HL-60/S4 treated with retinoic acid at 250 ng/mL for 4 days and 3 days (cell line): ENCODE measurements at regions not wholly inside any gene's neighbourhood (a gene's known extent, or its start where the extent isn't known, plus 50 kb on each side); places are given as distances from the start of the nearest gene placed in this dataset.

Source experiments
- in situ Hi-C: fragments of 300-500 bp; cut with MboI; formaldehyde crosslinking; loops from 2 replicates; pipeline ENCODE4 v1.7.0; 2022; ENCODE audit warnings: low sequenced_read_pairs

DNA sequence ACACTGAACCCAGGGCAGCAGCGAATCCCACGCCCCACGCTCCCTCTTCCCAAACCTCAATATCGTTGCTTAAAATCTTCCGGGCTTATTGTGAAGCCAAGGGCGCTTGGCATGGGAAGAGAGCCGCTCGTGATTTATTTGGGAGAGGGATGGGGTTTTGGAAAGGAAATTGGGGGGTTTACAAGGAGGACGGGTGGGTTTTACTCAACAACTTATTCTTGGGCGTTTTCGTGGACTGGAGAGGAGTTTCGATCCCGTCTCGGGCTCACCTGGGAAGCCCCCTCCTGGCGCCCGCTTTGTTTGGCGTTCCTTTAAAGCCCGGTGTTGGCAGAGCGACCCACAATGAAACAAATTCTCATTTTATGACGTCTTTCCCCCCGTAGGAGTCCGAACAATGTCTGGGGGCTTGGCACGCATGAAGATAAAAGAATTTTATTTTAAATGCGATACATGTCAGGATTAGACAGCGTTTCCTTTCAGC lies 135.3 kb downstream of the INSIG2 start:
- in situ Hi-C loops = no loop called here

DNA sequence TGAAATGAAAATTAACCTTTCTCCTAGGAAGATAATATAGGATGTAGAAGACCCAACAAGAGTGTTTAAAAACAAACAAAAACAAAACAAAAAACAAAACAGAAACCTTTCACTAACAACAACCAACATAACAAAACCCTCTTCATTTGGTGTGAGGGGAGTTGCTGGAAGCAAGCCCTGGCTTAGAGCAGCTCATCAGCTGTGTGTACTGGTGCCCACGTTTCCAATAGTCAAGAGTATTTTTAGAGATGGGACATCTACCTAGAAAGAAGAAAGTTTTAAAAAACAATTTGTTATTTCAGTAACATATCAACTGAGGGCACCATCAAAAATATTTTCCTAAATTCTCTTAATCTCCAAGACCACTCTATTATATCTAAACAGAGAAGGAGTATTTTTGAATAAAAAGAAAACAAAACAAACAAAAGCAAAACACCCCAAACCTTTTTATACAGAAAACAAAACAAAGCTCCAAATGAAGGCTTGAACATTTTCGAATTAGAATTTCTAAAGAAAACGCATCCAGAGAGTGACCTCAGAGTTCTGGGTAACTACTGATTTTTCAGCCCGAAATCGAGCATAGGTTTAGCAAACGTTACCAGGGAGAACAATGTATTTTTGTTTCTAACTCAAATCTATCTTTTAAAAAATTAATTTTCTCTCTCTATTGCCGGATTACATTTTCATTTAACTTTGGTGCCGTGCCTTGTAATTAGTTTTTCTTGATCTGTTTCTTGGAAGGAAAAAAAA lies 134.6 kb downstream of the INSIG2 start:
- in situ Hi-C loops = no loop called here

DNA sequence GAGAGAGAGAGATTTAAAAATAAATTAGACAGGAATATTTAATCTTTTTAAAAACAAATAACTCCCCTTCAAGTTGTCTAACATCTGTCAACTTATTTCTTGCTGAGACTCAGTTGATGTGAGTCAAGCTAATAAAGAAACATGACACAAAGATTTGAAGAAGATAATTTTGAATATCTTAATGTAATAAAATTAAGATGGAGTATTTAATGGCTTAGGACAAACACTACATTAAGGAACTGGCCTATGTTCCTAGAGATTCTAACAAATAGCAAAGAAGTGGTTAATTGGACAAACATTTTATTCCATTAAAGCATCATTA lies 134.0 kb downstream of the INSIG2 start:
- in situ Hi-C loops = no loop called here

- in situ Hi-C loops = no loop called here
Observed at GRCh38 chr2:118221536-118222272, 133.4 kb downstream of the INSIG2 start.

- in situ Hi-C loops = no loop called here
Observed at GRCh38 chr2:118219611-118220010, 131.3 kb downstream of the INSIG2 start.

DNA sequence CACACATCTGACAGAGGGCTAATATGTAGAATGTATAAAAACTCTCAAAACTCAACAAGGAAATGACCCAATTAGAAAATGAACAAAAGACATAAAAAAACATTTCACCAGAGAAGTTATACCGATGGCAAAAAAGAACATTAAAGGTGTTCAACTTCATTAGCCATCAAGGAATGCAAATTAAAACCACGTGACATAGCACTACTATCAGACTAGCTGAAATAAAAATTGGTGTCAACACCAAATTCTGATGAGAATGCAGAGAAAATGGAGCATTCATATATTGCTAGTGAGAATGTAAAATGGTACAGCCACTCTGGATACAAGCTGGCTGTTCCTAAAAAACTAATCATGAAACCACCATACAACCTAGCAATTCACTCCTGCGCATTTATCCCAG lies 128.0 kb downstream of the INSIG2 start:
- in situ Hi-C loops = no loop called here

DNA sequence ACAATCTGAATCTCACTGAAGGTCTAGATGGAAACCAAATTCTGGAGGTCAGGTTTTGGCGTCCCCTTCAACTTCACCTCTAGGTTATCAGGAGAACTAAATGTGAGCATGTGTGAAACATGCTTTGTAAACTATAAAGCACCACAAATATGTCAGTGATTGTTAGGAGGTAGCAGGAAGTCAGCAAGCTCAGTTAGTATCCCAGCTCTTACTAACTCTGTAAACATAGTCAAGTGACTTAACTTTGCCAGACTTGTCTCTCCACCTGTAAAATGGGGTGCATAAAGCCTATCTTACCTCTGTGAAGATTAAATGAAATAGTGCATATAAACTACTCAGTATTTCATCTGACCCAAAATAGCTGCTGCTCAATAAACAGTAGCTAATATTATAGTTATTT lies 121.5 kb downstream of the INSIG2 start:
- in situ Hi-C loops = no loop called here

- in situ Hi-C loops = no loop called here
Observed at GRCh38 chr2:118207889-118208288, 119.6 kb downstream of the INSIG2 start.

GRCh38 chr2:118202707-118203303 lies 114.5 kb downstream of the INSIG2 start:
- in situ Hi-C loops = no loop called here

GRCh38 chr2:118198268-118198667 lies 110.0 kb downstream of the INSIG2 start:
- in situ Hi-C loops = no loop called here

GRCh38 chr2:118197011-118197675 lies 108.9 kb downstream of the INSIG2 start:
- in situ Hi-C loops = no loop called here

- in situ Hi-C loops = no loop called here
Observed at GRCh38 chr2:118190474-118190873, 102.2 kb downstream of the INSIG2 start.

GRCh38 chr2:118186858-118187254 lies 98.6 kb downstream of the INSIG2 start:
- in situ Hi-C loops = no loop called here

- in situ Hi-C loops = no loop called here
Observed at GRCh38 chr2:118186110-118186857, 98.0 kb downstream of the INSIG2 start.

DNA sequence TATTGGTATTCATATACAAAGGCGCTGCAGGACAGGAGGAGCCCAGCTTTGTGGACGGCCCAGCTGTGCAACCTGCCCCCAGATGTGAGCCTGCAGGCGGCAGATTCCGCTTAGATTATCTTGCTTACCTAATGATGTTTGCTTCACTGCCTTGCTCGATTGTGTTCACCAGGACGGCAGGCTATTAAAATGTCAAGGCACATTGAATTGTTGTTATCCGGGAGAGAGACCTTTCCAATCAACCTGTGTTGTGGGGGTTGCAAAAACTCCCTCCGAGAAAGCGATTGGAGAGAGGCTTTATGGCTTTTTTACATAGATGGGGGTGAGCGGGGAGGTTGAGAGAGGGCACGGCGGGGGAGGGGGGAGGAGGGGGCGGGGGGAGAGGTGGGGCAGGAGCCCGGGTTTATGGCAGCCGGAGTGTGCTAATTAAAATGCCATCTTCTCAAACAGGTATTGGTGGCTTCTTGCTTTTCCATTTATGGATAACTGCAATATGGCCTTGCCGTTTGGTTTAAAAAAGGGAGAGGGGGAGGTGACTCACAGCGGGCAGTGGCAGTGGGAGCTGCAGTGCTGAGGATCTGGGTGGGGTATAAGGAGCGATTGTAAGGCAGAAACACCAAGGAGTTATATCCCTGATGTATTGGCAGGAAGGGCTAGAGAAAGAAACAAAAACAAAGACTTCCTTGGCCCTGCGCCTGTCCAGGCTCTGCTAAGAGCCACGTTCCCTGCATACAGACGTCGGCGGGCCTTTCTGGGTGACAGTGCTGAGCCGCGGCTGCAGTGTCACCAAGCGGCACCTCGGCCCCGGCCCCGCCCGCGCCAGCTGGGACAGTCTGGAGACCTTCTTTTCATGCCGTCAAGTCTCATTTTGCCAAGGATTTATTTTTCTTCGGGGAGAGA lies 97.2 kb downstream of the INSIG2 start:
- in situ Hi-C loops = no loop called here

DNA sequence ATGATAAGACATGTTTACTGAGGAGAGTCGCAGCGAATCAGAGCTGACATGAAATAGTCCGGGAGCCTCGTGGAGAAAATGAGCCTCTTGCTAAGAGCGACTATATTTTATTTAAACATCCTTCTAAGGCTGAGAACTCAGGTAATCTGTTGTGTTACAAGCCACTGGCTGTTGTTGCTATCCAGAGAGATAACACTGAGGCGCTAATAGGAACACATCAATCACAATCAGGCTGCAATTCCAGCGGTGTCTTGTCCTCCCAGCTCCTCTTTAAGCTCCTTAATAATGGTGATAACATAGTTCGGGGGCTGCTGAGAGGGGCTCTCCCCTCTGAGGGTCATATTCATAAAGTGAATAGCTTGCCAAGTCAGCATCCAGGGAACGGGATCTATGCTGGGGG lies 95.1 kb downstream of the INSIG2 start:
- in situ Hi-C loops = no loop called here

DNA sequence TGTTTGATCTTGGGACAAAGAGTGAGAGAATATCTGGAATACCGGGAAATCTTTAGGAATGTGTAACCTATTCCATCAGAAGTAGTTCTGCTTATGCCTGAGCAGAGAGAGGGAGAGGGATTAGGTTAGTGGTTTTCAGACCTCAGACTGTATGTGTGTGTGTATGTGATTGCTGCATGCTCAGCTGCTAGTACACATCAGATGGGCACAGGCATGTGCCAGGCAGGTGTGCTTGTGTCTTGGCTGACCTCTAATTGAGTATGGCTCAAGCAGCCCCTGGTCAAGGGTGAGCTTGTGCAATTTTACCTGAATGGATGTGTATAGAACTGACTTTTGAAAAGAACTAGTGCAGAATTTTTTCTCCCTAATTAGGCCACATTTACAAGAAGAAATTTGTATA lies 91.2 kb downstream of the INSIG2 start:
- in situ Hi-C loops = no loop called here

GRCh38 chr2:118177884-118178283 lies 89.6 kb downstream of the INSIG2 start:
- in situ Hi-C loops = no loop called here

DNA sequence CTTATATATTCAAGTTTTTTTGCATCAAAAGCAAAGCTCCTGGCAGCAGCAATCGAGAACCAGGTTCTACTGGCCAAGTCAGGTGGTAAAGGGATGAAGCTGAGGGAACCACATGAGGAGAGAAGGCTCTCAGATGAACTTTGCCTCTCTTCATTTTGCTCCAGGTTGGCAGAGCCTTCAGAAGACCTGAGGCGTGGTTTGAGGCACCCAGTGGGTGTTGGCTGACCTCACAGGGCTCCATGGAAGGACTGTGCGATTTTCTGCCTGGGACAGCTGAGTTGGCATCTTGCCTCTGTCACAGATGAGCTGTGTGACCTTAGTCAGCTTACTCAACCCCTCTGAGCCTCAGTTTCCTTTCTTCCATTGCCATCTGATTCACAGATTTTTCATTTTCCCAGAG lies 89.0 kb downstream of the INSIG2 start:
- in situ Hi-C loops = no loop called here

DNA sequence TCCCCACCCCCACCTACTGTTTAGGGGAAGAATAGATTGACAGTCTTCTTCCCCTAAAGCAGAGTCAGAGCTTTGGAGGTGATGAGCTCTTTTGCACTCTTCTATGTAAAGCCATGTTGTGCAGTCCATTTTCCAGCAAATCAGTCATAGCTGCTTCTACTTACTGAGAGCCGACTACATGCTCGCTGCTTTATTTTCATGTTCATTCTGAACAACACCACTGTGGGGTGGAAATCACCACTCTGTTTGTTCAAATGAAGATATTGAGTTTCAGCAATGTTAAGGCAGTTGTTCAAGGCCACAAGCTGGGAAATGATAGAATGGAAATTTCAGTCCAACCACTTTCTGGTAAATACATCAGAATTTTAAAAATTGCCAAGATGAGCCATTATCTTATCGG lies 88.3 kb downstream of the INSIG2 start:
- in situ Hi-C loops = no loop called here
